HEK293T (cell line): ENCODE measurements at regions not wholly inside any gene's neighbourhood (a gene's known extent, or its start where the extent isn't known, plus 50 kb on each side); places are given as distances from the start of the nearest gene placed in this dataset.

Experiments
- ARNT ChIP-seq: fragments of 450-650 bp; IDR thresholded peaks from 2 replicates; pipeline ENCODE4 v1.6.1; 2017; ENCODE audit warnings: mild to moderate bottlenecking
- BHLHE40 ChIP-seq: fragments of 450-650 bp; IDR thresholded peaks from 2 replicates; pipeline ENCODE4 v1.6.1; 2016; ENCODE audit warnings: mild to moderate bottlenecking, moderate library complexity, borderline replicate concordance
- ELF4 ChIP-seq: fragments of 450-650 bp; IDR thresholded peaks from 2 replicates; pipeline ENCODE4 v1.6.1; 2017; ENCODE audit warnings: antibody characterized with exemption
- FOXM1 ChIP-seq: fragments of 450-650 bp; IDR thresholded peaks from 2 replicates; pipeline ENCODE4 v1.6.1; 2017; ENCODE audit warnings: mild to moderate bottlenecking, borderline replicate concordance
- HDGF ChIP-seq: fragments of 450-650 bp; IDR thresholded peaks from 2 replicates; pipeline ENCODE4 v1.6.1; 2017; ENCODE audit warnings: antibody characterized with exemption, borderline replicate concordance
- LEF1 ChIP-seq: fragments of 450-650 bp; IDR thresholded peaks from 2 replicates; pipeline ENCODE4 v1.6.1; 2017; ENCODE audit warnings: mild to moderate bottlenecking, borderline replicate concordance
- SP1 ChIP-seq: fragments of 450-650 bp; IDR thresholded peaks from 2 replicates; pipeline ENCODE4 v1.6.1; 2017
- SUZ12 ChIP-seq: fragments of 450-650 bp; IDR thresholded peaks from 2 replicates; pipeline ENCODE4 v1.6.1; 2016; ENCODE audit warnings: mild to moderate bottlenecking
- TF ChIP-seq, protein P1 (sequence below): fragments of 450-650 bp; IDR thresholded peaks from 2 replicates; pipeline ENCODE4 v1.6.1; 2016

DNA sequence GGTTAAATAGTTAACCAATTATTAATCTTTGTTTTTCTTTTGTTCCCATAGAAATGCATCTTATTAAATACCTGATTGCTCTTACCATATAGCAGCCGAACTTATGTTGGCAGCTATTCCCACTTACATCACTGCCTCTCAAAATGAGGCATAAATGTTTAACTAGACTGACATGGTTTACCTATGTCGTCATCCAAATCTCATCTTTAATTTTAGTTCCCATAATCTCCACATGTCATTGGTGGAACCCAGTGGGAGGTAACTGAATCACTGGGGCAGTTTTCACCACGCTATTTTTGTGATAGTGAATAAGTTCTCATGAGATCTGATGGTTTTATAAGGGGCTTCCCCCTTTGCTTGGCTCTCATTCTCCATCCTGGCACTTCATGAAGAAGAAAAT lies 499.2 kb upstream of the ATP2B1 start:
- TF ChIP-seq SP1, result no peak
- TF ChIP-seq ELF4, result no peak
- no peak for TF ChIP-seq ARNT
- no peak for TF ChIP-seq SUZ12
- TF ChIP-seq HDGF, result no peak
- TF ChIP-seq, protein P1, sequence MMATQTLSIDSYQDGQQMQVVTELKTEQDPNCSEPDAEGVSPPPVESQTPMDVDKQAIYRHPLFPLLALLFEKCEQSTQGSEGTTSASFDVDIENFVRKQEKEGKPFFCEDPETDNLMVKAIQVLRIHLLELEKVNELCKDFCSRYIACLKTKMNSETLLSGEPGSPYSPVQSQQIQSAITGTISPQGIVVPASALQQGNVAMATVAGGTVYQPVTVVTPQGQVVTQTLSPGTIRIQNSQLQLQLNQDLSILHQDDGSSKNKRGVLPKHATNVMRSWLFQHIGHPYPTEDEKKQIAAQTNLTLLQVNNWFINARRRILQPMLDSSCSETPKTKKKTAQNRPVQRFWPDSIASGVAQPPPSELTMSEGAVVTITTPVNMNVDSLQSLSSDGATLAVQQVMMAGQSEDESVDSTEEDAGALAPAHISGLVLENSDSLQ, result no peak
- TF ChIP-seq FOXM1, result no peak
- no peak for TF ChIP-seq BHLHE40
- no peak for TF ChIP-seq LEF1
